DMS153 treated with DMSO at 0.1 percent for 48 hours (cell line): ENCODE measurements at regions not wholly inside any gene's neighbourhood (a gene's known extent, or its start where the extent isn't known, plus 50 kb on each side); places are given as distances from the start of the nearest gene placed in this dataset.

Experiments
- DNase-seq: peaks from one replicate; lab custom pipeline; 2025; ENCODE audit not compliant: unreplicated experiment; lab: John Stamatoyannopoulos, UW

- no peak for DNase-seq
Observed at GRCh38 chr18:2325933-2326332, 245.4 kb downstream of the METTL4 start.

- DNase-seq = no peak
Observed at GRCh38 chr18:2326999-2327398, 244.3 kb downstream of the METTL4 start.

- DNase-seq = no peak
Observed at GRCh38 chr18:2330764-2331163, 240.5 kb downstream of the METTL4 start.

GRCh38 chr18:2331491-2331890 lies 239.8 kb downstream of the METTL4 start:
- no peak for DNase-seq

- no peak for DNase-seq
Observed at GRCh38 chr18:2336690-2337392, 234.5 kb downstream of the METTL4 start.

GRCh38 chr18:2337552-2338141 lies 233.7 kb downstream of the METTL4 start:
- DNase-seq = no peak

GRCh38 chr18:2338601-2339000 lies 232.7 kb downstream of the METTL4 start:
- DNase-seq = no peak

GRCh38 chr18:2340335-2340734 lies 231.0 kb downstream of the METTL4 start:
- no peak for DNase-seq

- DNase-seq = no peak
Observed at GRCh38 chr18:2348003-2348402, 223.3 kb downstream of the METTL4 start.

GRCh38 chr18:2351126-2351850 lies 220.0 kb downstream of the METTL4 start:
- no peak for DNase-seq

- no peak for DNase-seq
Observed at GRCh38 chr18:2354292-2354691, 217.0 kb downstream of the METTL4 start.

GRCh38 chr18:2356906-2357305 lies 214.4 kb downstream of the METTL4 start:
- DNase-seq = no peak

- DNase-seq = no peak
Observed at GRCh38 chr18:2360861-2361260, 210.4 kb downstream of the METTL4 start.

GRCh38 chr18:2368102-2368501 lies 203.2 kb downstream of the METTL4 start:
- DNase-seq = no peak

GRCh38 chr18:2376707-2377106 lies 194.6 kb downstream of the METTL4 start:
- no peak for DNase-seq

- no peak for DNase-seq
Observed at GRCh38 chr18:2380101-2380500, 191.2 kb downstream of the METTL4 start.

GRCh38 chr18:2381539-2381938 lies 189.8 kb downstream of the METTL4 start:
- DNase-seq = no peak

GRCh38 chr18:2387588-2387987 lies 183.7 kb downstream of the METTL4 start:
- no peak for DNase-seq

- no peak for DNase-seq
Observed at GRCh38 chr18:2390158-2390557, 181.1 kb downstream of the METTL4 start.

GRCh38 chr18:2391470-2391869 lies 179.8 kb downstream of the METTL4 start:
- no peak for DNase-seq

- DNase-seq = no peak
Observed at GRCh38 chr18:2392446-2392845, 178.9 kb downstream of the METTL4 start.

- no peak for DNase-seq
Observed at GRCh38 chr18:2394684-2395083, 176.6 kb downstream of the METTL4 start.
